GM23338 (cell line): ENCODE measurements at regions not wholly inside any gene's neighbourhood (a gene's known extent, or its start where the extent isn't known, plus 50 kb on each side); places are given as distances from the start of the nearest gene placed in this dataset.

Experiments used
- ATAC-seq: fragments of 200-7000 bp; cut with Tn5 transposase; 3 replicates; pipeline ENCODE4 v1.9.1; 2020
- DNase-seq: peaks from one replicate; pipeline ENCODE4 v3.0.0-alpha.2; 2015; ENCODE audit warnings: low spot score
- H2AFZ ChIP-seq: fragments of 200-600 bp; sonication (generic); 2 replicates; pipeline ENCODE4 v1.8.0; 2016; ENCODE audit warnings: antibody characterized with exemption, mild to moderate bottlenecking, moderate library complexity
- H3F3A ChIP-seq: fragments of 200-600 bp; sonication (generic); replicated peaks from 2 replicates; pipeline ENCODE4 v1.8.0; 2017; ENCODE audit warnings: antibody characterized with exemption, mixed run types, low read depth
- H3K27ac ChIP-seq: fragments of 200-600 bp; sonication (generic); 2 replicates; pipeline ENCODE4 v1.6.1; 2016; ENCODE audit warnings: low read depth
- H3K27me3 ChIP-seq: fragments of 200-600 bp; sonication (generic); 2 replicates; pipeline ENCODE4 v1.8.0; 2016; ENCODE audit warnings: mild to moderate bottlenecking, mixed run types, moderate library complexity; ENCODE audit not compliant: insufficient read depth
- H3K36me3 ChIP-seq: fragments of 200-600 bp; sonication (generic); 2 replicates; pipeline ENCODE4 v1.8.0; 2016; ENCODE audit warnings: mild to moderate bottlenecking; ENCODE audit not compliant: insufficient read depth
- H3K4me1 ChIP-seq: fragments of 200-600 bp; sonication (generic); 2 replicates; pipeline ENCODE4 v1.8.0; 2016; ENCODE audit warnings: mild to moderate bottlenecking, moderate library complexity; ENCODE audit not compliant: insufficient read depth
- H3K4me2 ChIP-seq: fragments of 200-600 bp; sonication (generic); 2 replicates; pipeline ENCODE4 v1.7.1; 2017; ENCODE audit warnings: mixed run types
- H3K4me3 ChIP-seq: fragments of 200-600 bp; sonication (generic); 2 replicates; pipeline ENCODE4 v1.6.1; 2016; ENCODE audit warnings: mixed run types
- H3K79me2 ChIP-seq: fragments of 200-600 bp; sonication (generic); replicated peaks from 2 replicates; pipeline ENCODE4 v1.8.0; 2017; ENCODE audit warnings: mild to moderate bottlenecking; ENCODE audit not compliant: insufficient read depth
- H3K9me2 ChIP-seq: fragments of 200-600 bp; sonication (generic); 2 replicates; pipeline ENCODE4 v1.8.0; 2017; ENCODE audit not compliant: insufficient read depth
- H4K20me1 ChIP-seq: fragments of 200-600 bp; sonication (generic); replicated peaks from 2 replicates; pipeline ENCODE4 v1.8.0; 2017; ENCODE audit warnings: mild to moderate bottlenecking; ENCODE audit not compliant: insufficient read depth
- H3K27ac Mint-ChIP-seq: 2 replicates; pipeline ENCODE4 v1.8.0; 2020; ENCODE audit warnings: inconsistent platforms, mild to moderate bottlenecking, moderate library complexity, mixed read lengths
- H3K27me3 Mint-ChIP-seq: 3 replicates; pipeline ENCODE4 v1.8.0; 2022; ENCODE audit warnings: low read depth, mild to moderate bottlenecking, moderate library complexity, mixed read lengths, inconsistent platforms; ENCODE audit not compliant: insufficient read depth, poor library complexity
- H3K36me3 Mint-ChIP-seq: 3 replicates; pipeline ENCODE4 v1.8.0; 2021; ENCODE audit warnings: low read depth, mild to moderate bottlenecking, inconsistent platforms, moderate library complexity, mixed read lengths
- H3K4me1 Mint-ChIP-seq: 3 replicates; pipeline ENCODE4 v1.8.0; 2020; ENCODE audit warnings: mild to moderate bottlenecking, inconsistent platforms, mixed read lengths
- H3K4me3 Mint-ChIP-seq: 3 replicates; pipeline ENCODE4 v1.8.0; 2021; ENCODE audit warnings: moderate library complexity, mild to moderate bottlenecking, inconsistent platforms, mixed read lengths
- H3K9me3 Mint-ChIP-seq: 3 replicates; pipeline ENCODE4 v1.8.0; 2020; ENCODE audit warnings: moderate library complexity, mild to moderate bottlenecking, inconsistent platforms, mixed read lengths
- CREB1 ChIP-seq: fragments of 250-450 bp; sonication (Bioruptor Pico); IDR thresholded peaks from 2 replicates; pipeline ENCODE4 v1.5.0; 2020; ENCODE audit warnings: low read depth, mild to moderate bottlenecking, moderate library complexity
- EZH2 ChIP-seq: fragments of 200-600 bp; sonication (generic); IDR thresholded peaks from one replicate; pipeline ENCODE4 v1.8.0; 2017; ENCODE audit warnings: antibody characterized with exemption, mild to moderate bottlenecking, low read depth; ENCODE audit not compliant: unreplicated experiment
- JUNB ChIP-seq: IDR thresholded peaks from one replicate; pipeline ENCODE4 v1.6.1; 2016; ENCODE audit warnings: antibody characterized with exemption; ENCODE audit not compliant: unreplicated experiment
- NANOG ChIP-seq: IDR thresholded peaks from 2 replicates; pipeline ENCODE4 v1.6.1; 2016; ENCODE audit warnings: antibody characterized with exemption, borderline replicate concordance
- STAT1 ChIP-seq: IDR thresholded peaks from one replicate; pipeline ENCODE4 v1.6.1; 2016; ENCODE audit warnings: antibody characterized with exemption; ENCODE audit not compliant: unreplicated experiment
- ZNF114 ChIP-seq: fragments of 250-450 bp; sonication (Bioruptor Pico); IDR thresholded peaks from 2 replicates; pipeline ENCODE4 v1.5.0; 2020; ENCODE audit warnings: mild to moderate bottlenecking, moderate library complexity
- ZNF331 ChIP-seq: fragments of 250-450 bp; sonication (Bioruptor Pico); IDR thresholded peaks from 2 replicates; pipeline ENCODE4 v1.5.0; 2020; ENCODE audit warnings: low read depth, mild to moderate bottlenecking, moderate library complexity
- TF ChIP-seq, protein P1 (sequence below): fragments of 250-450 bp; sonication (Bioruptor Pico); IDR thresholded peaks from 2 replicates; pipeline ENCODE4 v1.5.0; 2020; ENCODE audit warnings: mild to moderate bottlenecking, moderate library complexity
- TF ChIP-seq, protein P2 (sequence below): IDR thresholded peaks from one replicate; pipeline ENCODE4 v1.6.1; 2018; ENCODE audit warnings: antibody characterized with exemption; ENCODE audit not compliant: unreplicated experiment
- TF ChIP-seq, protein P3 (sequence below), 2 experiments: fragments of 200-600 bp in 1 of 2; sonication (generic) in 1 of 2; conservative IDR thresholded peaks; 2 replicates each; pipeline versions ENCODE4 v1.5.1 to v1.6.1; 2016 to 2017; ENCODE audit warnings: antibody characterized with exemption in 2 of 2, low read depth in 2 of 2, mild to moderate bottlenecking in 2 of 2, moderate library complexity in 1 of 2
- TF ChIP-seq, protein P4 (sequence below): IDR thresholded peaks from 2 replicates; pipeline ENCODE4 v1.6.1; 2016; ENCODE audit warnings: antibody characterized with exemption

DNA sequence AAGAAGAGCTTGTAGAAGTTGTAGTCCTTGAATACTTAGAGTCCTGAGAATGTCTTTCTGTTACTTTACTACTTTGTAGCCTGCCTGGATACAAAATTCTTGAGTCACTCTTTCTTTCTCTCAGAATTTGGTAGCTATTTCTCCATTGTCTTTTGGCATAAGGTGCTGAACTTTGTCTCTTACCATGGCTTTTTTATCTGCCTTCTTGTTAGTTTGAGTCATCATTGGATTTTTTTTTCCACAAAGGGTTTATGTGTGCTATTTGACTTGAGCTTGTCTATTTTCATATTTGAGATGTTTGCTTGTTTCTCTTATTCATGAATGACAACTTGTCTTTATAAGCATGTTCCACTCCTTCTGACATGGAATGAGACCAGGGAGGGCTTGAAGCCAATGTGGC is 74.5 kb upstream of the EXOC6 start:
- Histone ChIP-seq H3K36me3 (no peaks in the 10 kb centered on the region), H3K27ac (no peak overlapping the region), H3K27me3 (no peaks in the 10 kb centered on the region), H3K4me1 (no peaks in the 10 kb centered on the region), H4K20me1 (no peaks in the 10 kb centered on the region), H3K4me2 (no peak overlapping the region), H3K9me2 (no peaks in the 10 kb centered on the region), H2AFZ (no peak overlapping the region; the same call in 1 of the 2 replicates), H3F3A (no peaks in the 10 kb centered on the region), H3K4me3 (no peak overlapping the region), H3K79me2 (no peaks in the 10 kb centered on the region)
- DNase-seq (no peak), ATAC-seq (no peak)
- Mint-ChIP-seq H3K4me1 (no peaks in the 10 kb centered on the region), H3K4me3 (no peak overlapping the region), H3K9me3 (no peaks in the 10 kb centered on the region), H3K27me3 (no peaks in the 10 kb centered on the region), H3K36me3 (no peaks in the 10 kb centered on the region), H3K27ac (no peak overlapping the region)
- no peak for TF ChIP-seq STAT1
- no peak for TF ChIP-seq ZNF331 (CRISPR knock-in tag)
- TF ChIP-seq, protein P1, sequence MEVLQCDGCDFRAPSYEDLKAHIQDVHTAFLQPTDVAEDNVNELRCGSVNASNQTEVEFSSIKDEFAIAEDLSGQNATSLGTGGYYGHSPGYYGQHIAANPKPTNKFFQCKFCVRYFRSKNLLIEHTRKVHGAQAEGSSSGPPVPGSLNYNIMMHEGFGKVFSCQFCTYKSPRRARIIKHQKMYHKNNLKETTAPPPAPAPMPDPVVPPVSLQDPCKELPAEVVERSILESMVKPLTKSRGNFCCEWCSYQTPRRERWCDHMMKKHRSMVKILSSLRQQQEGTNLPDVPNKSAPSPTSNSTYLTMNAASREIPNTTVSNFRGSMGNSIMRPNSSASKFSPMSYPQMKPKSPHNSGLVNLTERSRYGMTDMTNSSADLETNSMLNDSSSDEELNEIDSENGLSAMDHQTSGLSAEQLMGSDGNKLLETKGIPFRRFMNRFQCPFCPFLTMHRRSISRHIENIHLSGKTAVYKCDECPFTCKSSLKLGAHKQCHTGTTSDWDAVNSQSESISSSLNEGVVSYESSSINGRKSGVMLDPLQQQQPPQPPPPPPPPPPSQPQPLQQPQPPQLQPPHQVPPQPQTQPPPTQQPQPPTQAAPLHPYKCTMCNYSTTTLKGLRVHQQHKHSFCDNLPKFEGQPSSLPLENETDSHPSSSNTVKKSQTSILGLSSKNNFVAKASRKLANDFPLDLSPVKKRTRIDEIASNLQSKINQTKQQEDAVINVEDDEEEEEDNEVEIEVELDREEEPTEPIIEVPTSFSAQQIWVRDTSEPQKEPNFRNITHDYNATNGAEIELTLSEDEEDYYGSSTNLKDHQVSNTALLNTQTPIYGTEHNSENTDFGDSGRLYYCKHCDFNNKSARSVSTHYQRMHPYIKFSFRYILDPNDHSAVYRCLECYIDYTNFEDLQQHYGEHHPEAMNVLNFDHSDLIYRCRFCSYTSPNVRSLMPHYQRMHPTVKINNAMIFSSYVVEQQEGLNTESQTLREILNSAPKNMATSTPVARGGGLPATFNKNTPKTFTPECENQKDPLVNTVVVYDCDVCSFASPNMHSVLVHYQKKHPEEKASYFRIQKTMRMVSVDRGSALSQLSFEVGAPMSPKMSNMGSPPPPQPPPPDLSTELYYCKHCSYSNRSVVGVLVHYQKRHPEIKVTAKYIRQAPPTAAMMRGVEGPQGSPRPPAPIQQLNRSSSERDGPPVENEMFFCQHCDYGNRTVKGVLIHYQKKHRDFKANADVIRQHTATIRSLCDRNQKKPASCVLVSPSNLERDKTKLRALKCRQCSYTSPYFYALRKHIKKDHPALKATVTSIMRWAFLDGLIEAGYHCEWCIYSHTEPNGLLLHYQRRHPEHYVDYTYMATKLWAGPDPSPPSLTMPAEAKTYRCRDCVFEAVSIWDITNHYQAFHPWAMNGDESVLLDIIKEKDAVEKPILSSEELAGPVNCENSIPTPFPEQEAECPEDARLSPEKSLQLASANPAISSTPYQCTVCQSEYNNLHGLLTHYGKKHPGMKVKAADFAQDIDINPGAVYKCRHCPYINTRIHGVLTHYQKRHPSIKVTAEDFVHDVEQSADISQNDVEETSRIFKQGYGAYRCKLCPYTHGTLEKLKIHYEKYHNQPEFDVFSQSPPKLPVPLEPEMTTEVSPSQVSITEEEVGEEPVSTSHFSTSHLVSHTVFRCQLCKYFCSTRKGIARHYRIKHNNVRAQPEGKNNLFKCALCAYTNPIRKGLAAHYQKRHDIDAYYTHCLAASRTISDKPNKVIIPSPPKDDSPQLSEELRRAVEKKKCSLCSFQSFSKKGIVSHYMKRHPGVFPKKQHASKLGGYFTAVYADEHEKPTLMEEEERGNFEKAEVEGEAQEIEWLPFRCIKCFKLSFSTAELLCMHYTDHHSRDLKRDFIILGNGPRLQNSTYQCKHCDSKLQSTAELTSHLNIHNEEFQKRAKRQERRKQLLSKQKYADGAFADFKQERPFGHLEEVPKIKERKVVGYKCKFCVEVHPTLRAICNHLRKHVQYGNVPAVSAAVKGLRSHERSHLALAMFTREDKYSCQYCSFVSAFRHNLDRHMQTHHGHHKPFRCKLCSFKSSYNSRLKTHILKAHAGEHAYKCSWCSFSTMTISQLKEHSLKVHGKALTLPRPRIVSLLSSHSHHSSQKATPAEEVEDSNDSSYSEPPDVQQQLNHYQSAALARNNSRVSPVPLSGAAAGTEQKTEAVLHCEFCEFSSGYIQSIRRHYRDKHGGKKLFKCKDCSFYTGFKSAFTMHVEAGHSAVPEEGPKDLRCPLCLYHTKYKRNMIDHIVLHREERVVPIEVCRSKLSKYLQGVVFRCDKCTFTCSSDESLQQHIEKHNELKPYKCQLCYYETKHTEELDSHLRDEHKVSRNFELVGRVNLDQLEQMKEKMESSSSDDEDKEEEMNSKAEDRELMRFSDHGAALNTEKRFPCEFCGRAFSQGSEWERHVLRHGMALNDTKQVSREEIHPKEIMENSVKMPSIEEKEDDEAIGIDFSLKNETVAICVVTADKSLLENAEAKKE (CRISPR knock-in tag) = no peak
- TF ChIP-seq EZH2 = no peak
- TF ChIP-seq, protein P2, sequence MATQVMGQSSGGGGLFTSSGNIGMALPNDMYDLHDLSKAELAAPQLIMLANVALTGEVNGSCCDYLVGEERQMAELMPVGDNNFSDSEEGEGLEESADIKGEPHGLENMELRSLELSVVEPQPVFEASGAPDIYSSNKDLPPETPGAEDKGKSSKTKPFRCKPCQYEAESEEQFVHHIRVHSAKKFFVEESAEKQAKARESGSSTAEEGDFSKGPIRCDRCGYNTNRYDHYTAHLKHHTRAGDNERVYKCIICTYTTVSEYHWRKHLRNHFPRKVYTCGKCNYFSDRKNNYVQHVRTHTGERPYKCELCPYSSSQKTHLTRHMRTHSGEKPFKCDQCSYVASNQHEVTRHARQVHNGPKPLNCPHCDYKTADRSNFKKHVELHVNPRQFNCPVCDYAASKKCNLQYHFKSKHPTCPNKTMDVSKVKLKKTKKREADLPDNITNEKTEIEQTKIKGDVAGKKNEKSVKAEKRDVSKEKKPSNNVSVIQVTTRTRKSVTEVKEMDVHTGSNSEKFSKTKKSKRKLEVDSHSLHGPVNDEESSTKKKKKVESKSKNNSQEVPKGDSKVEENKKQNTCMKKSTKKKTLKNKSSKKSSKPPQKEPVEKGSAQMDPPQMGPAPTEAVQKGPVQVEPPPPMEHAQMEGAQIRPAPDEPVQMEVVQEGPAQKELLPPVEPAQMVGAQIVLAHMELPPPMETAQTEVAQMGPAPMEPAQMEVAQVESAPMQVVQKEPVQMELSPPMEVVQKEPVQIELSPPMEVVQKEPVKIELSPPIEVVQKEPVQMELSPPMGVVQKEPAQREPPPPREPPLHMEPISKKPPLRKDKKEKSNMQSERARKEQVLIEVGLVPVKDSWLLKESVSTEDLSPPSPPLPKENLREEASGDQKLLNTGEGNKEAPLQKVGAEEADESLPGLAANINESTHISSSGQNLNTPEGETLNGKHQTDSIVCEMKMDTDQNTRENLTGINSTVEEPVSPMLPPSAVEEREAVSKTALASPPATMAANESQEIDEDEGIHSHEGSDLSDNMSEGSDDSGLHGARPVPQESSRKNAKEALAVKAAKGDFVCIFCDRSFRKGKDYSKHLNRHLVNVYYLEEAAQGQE = no peak
- TF ChIP-seq NANOG = no peak
- TF ChIP-seq CREB1 = no peak
- TF ChIP-seq ZNF114 (CRISPR knock-in tag) = no peak
- TF ChIP-seq JUNB = no peak
- TF ChIP-seq, protein P3, sequence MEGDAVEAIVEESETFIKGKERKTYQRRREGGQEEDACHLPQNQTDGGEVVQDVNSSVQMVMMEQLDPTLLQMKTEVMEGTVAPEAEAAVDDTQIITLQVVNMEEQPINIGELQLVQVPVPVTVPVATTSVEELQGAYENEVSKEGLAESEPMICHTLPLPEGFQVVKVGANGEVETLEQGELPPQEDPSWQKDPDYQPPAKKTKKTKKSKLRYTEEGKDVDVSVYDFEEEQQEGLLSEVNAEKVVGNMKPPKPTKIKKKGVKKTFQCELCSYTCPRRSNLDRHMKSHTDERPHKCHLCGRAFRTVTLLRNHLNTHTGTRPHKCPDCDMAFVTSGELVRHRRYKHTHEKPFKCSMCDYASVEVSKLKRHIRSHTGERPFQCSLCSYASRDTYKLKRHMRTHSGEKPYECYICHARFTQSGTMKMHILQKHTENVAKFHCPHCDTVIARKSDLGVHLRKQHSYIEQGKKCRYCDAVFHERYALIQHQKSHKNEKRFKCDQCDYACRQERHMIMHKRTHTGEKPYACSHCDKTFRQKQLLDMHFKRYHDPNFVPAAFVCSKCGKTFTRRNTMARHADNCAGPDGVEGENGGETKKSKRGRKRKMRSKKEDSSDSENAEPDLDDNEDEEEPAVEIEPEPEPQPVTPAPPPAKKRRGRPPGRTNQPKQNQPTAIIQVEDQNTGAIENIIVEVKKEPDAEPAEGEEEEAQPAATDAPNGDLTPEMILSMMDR (conservative IDR thresholded peaks at IDR 0.05; ENCODE audit: low read depth in 2 of 2) = no peak
- TF ChIP-seq, protein P4, sequence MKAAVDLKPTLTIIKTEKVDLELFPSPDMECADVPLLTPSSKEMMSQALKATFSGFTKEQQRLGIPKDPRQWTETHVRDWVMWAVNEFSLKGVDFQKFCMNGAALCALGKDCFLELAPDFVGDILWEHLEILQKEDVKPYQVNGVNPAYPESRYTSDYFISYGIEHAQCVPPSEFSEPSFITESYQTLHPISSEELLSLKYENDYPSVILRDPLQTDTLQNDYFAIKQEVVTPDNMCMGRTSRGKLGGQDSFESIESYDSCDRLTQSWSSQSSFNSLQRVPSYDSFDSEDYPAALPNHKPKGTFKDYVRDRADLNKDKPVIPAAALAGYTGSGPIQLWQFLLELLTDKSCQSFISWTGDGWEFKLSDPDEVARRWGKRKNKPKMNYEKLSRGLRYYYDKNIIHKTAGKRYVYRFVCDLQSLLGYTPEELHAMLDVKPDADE = no peak
